ENCODE measurements at regions not wholly inside any gene's neighbourhood (a gene's known extent, or its start where the extent isn't known, plus 50 kb on each side); places are given as distances from the start of the nearest gene placed in this dataset.

GRCh38 chr10:78407009-78407711, 373.5 kb downstream of the RPS24 start:
- Histone ChIP-seq H3K4me1 (peaks cover 9 to 29% (median 9%) of the 10 kb centered on the region in 3 donors), H3K36me3 (no peaks in the 10 kb centered on the region), H3K27me3 (peaks cover 0 to 4% (median 0%) of the 10 kb centered on the region in 4 donors), H3K9me3 (no peaks in the 10 kb centered on the region), H3K4me3 (peak overlapping the region in 3 of 4 donors; percentile 5 to 36 (median 21)), H3K27ac (peak overlapping the region in 3 of 4 donors; percentile 23 to 87 (median 83))
- TF ChIP-seq CTCF (IDR thresholded peaks at IDR 0.05), result no peak
- ATAC-seq (peak; percentile 75 to 85 (median 84)), FAIRE-seq (no peak), DNase-seq (peak; percentile 79 to 89 (median 82))
- WGBS, 2 donors, result 25 to 26% methylated on average over 19 to 20 of the region's 20 CpGs
- intact Hi-C loops (cut with DNase I), result no loop called here

GRCh38 chr10:78407966-78408365, 374.3 kb downstream of the RPS24 start:
- Histone ChIP-seq H3K27me3 (peaks cover 0 to 4% (median 0%) of the 10 kb centered on the region in 4 donors), H3K4me1 (peaks cover 9 to 35% (median 16%) of the 10 kb centered on the region in 3 donors), H3K27ac (peak overlapping the region in 3 of 4 donors; percentile 14 to 87 (median 83)), H3K36me3 (no peaks in the 10 kb centered on the region), H3K9me3 (no peaks in the 10 kb centered on the region), H3K4me3 (no peak overlapping the region)
- 90% methylated on average over 10 of the region's 10 CpGs for WGBS, 2 donors
- TF ChIP-seq CTCF (IDR thresholded peaks at IDR 0.05), result no peak
- intact Hi-C loops (cut with DNase I), result no loop called here
- ATAC-seq, result no peak
- no peak for FAIRE-seq
- DNase-seq, result no peak

GRCh38 chr10:78408671-78409472, 375.2 kb downstream of the RPS24 start:
- WGBS, 2 donors, result 40 to 41% methylated on average over 12 of the region's 12 CpGs
- peak; percentile 85 to 96 (median 92) for DNase-seq
- H3K4me3 ChIP-seq, result no peak overlapping the region
- peak; percentile 76 to 83 (median 78) for ATAC-seq
- peak overlapping the region; percentile 14 to 87 (median 54) for H3K27ac ChIP-seq
- no peak for FAIRE-seq
- intact Hi-C loops (cut with DNase I), result no loop called here
- no peaks in the 10 kb centered on the region for H3K36me3 ChIP-seq
- peaks cover 0 to 4% (median 0%) of the 10 kb centered on the region in 4 donors for H3K27me3 ChIP-seq
- peaks cover 9 to 41% (median 22%) of the 10 kb centered on the region in 3 donors for H3K4me1 ChIP-seq
- H3K9me3 ChIP-seq, result no peaks in the 10 kb centered on the region
- no peak for TF ChIP-seq CTCF (IDR thresholded peaks at IDR 0.05)

GRCh38 chr10:78410046-78410965, 376.6 kb downstream of the RPS24 start:
- H3K27me3 ChIP-seq, result peaks cover 0 to under 1% (median 0%) of the 10 kb centered on the region in 4 donors
- DNase-seq, result no peak
- H3K9me3 ChIP-seq, result no peaks in the 10 kb centered on the region
- no peak overlapping the region for H3K27ac ChIP-seq
- no peak for FAIRE-seq
- no peaks in the 10 kb centered on the region for H3K36me3 ChIP-seq
- no peak for ATAC-seq
- no peak for TF ChIP-seq CTCF (IDR thresholded peaks at IDR 0.05)
- peaks cover 9 to 41% (median 22%) of the 10 kb centered on the region in 3 donors for H3K4me1 ChIP-seq
- no peak overlapping the region for H3K4me3 ChIP-seq
- intact Hi-C loops (cut with DNase I), result no loop called here
- WGBS, 2 donors, result 94 to 95% methylated on average over 15 of the region's 15 CpGs

All from pancreas (tissue), 10 donors.